Panc1 (cell line): ENCODE measurements at regions not wholly inside any gene's neighbourhood (a gene's known extent, or its start where the extent isn't known, plus 50 kb on each side); places are given as distances from the start of the nearest gene placed in this dataset.

Experiments used
- ATAC-seq: fragments of 200-7000 bp; cut with Tn5 transposase; 2 replicates; pipeline ENCODE4 v1.9.1; 2020; ENCODE audit warnings: mild to moderate bottlenecking, moderate library complexity
- BruUV-seq: library from RNA; stranded (reverse); fragments of 400-500 nt; replicated peaks from 2 replicates; lab custom pipeline; 2021; lab: Mats Ljungman, UMichigan
- CTCF ChIA-PET: fragments of 300-600 bp; sonication (Branson Sonifier 250); formaldehyde crosslinking; loops from one replicate; lab custom pipeline; 2022; ENCODE audit warnings: antibody characterized with exemption; lab: Charles Lee
- POLR2A ChIA-PET: fragments of 300-600 bp; sonication (Branson Sonifier 250); formaldehyde crosslinking; loops from one replicate; lab custom pipeline; 2022; ENCODE audit warnings: antibody characterized with exemption; lab: Charles Lee
- DNase-seq: peaks from one replicate; pipeline ENCODE4 v3.0.0-alpha.2; 2010; ENCODE audit warnings: low read depth, low spot score
- H3K27ac ChIP-seq: 2 replicates; pipeline ENCODE4 v1.5.1; 2011; ENCODE audit warnings: mild to moderate bottlenecking, low read length, inconsistent platforms
- H3K27me3 ChIP-seq: fragments of 200-500 bp; sonication (Bioruptor generic); 2 replicates; pipeline ENCODE4 v1.6.0; 2014; ENCODE audit warnings: low read length, inconsistent platforms; ENCODE audit not compliant: control insufficient read depth, insufficient read depth
- H3K36me3 ChIP-seq: fragments of 200-500 bp; sonication (Bioruptor generic); 2 replicates; pipeline ENCODE4 v1.5.1; 2014; ENCODE audit warnings: inconsistent platforms, mild to moderate bottlenecking, low read length, moderate library complexity; ENCODE audit not compliant: control insufficient read depth, insufficient read depth
- H3K4me1 ChIP-seq: 2 replicates; pipeline ENCODE4 v1.5.1; 2011; ENCODE audit warnings: inconsistent platforms, mild to moderate bottlenecking, low read length, moderate library complexity; ENCODE audit not compliant: control insufficient read depth, insufficient read depth
- H3K4me3 ChIP-seq, 2 experiments: 2 replicates each; pipeline ENCODE4 v1.5.1; 2011 to 2012; ENCODE audit warnings: low read depth in 2 of 2, low read length in 2 of 2, mild to moderate bottlenecking in 2 of 2, inconsistent platforms in 1 of 2, moderate library complexity in 1 of 2
- H3K9me3 ChIP-seq: fragments of 200-500 bp; sonication (Bioruptor generic); 2 replicates; pipeline ENCODE4 v1.5.1; 2014; ENCODE audit warnings: low read depth, mild to moderate bottlenecking, inconsistent platforms, low read length, moderate library complexity; ENCODE audit not compliant: control insufficient read depth, insufficient read depth
- CTCF ChIP-seq: fragments of 450-650 bp; IDR thresholded peaks from 2 replicates; pipeline ENCODE4 v1.5.1; 2017; ENCODE audit warnings: mild to moderate bottlenecking
- POLR2AphosphoS5 ChIP-seq: IDR thresholded peaks from 2 replicates; pipeline ENCODE4 v1.6.1; 2012; ENCODE audit warnings: mild to moderate bottlenecking, low read depth, low read length, moderate library complexity
- REST ChIP-seq, 2 experiments: IDR thresholded peaks; 2 replicates each; pipeline ENCODE4 v1.6.1; 2011 to 2012; ENCODE audit warnings: low read depth in 2 of 2, control low read depth in 1 of 2, low read length in 1 of 2, mild to moderate bottlenecking in 1 of 2, moderate library complexity in 1 of 2; ENCODE audit not compliant: insufficient read depth in 1 of 2
- SIN3A ChIP-seq: IDR thresholded peaks from 2 replicates; pipeline ENCODE4 v1.6.1; 2012; ENCODE audit warnings: low read depth, mild to moderate bottlenecking, low read length, moderate library complexity, borderline replicate concordance; ENCODE audit not compliant: insufficient read depth
- TCF7L2 ChIP-seq: IDR thresholded peaks from 2 replicates; pipeline ENCODE4 v1.6.1; 2011; ENCODE audit warnings: mild to moderate bottlenecking, low read depth, low read length, inconsistent platforms
- in situ Hi-C: cut with HindIII; loops from 2 replicates; pipeline ENCODE4 v1.10.0; 2016; ENCODE audit warnings: low sequenced_read_pairs, low pct_unique_long_range_greater_than_20kb
- intact Hi-C: fragments of 100-400 bp; cut with micrococcal nuclease; formaldehyde crosslinking; loops from one replicate; pipeline ENCODE4 v1.10.0; 2022; ENCODE audit not compliant: unreplicated experiment

GRCh38 chr2:117170897-117171296, 643.6 kb upstream of the DDX18 start:
- no TSS peak for BruUV-seq
- no peak for ATAC-seq
- no peak for DNase-seq
- in situ Hi-C loops = no loop called here
- CTCF ChIA-PET = no interaction called here
- TF ChIP-seq TCF7L2 (no peak), CTCF (no peak), SIN3A (no peak), REST (IDR thresholded peaks at IDR 0.05; ENCODE audit: insufficient read depth in 1 of 2, low read depth in 2 of 2, low read length in 1 of 2) (no peak), POLR2AphosphoS5 (no peak)
- Histone ChIP-seq H3K4me3 (no peak overlapping the region), H3K4me1 (no peaks in the 10 kb centered on the region), H3K27ac (no peak overlapping the region), H3K9me3 (peaks cover 8% of the 10 kb centered on the region; the same call in 1 of the 2 replicates), H3K36me3 (no peaks in the 10 kb centered on the region), H3K27me3 (no peaks in the 10 kb centered on the region)
- POLR2A ChIA-PET = no interaction called here
- intact Hi-C loops = no loop called here

- Histone ChIP-seq H3K9me3 (no peaks in the 10 kb centered on the region), H3K27ac (no peak overlapping the region), H3K27me3 (no peaks in the 10 kb centered on the region), H3K36me3 (no peaks in the 10 kb centered on the region), H3K4me3 (no peak overlapping the region), H3K4me1 (no peaks in the 10 kb centered on the region)
- CTCF ChIA-PET = no interaction called here
- DNase-seq = no peak
- no peak for ATAC-seq
- intact Hi-C loops (no loop called here), in situ Hi-C loops (no loop called here)
- POLR2A ChIA-PET = no interaction called here
- TF ChIP-seq CTCF = no peak
- no peak for TF ChIP-seq REST (IDR thresholded peaks at IDR 0.05; ENCODE audit: insufficient read depth in 1 of 2, low read depth in 2 of 2, low read length in 1 of 2)
- no peak for TF ChIP-seq POLR2AphosphoS5
- no peak for TF ChIP-seq SIN3A
- no peak for TF ChIP-seq TCF7L2
- BruUV-seq = no TSS peak
Measured at GRCh38 chr2:117179405-117179804, 635.1 kb upstream of the DDX18 start.
